Neural cell (in vitro differentiated cells): ENCODE measurements at regions not wholly inside any gene's neighbourhood (a gene's known extent, or its start where the extent isn't known, plus 50 kb on each side); places are given as distances from the start of the nearest gene placed in this dataset.

Experiments used
- CTCF ChIP-seq: fragments of 450-650 bp; IDR thresholded peaks from 2 replicates; pipeline ENCODE4 v1.5.1; 2014; ENCODE audit warnings: antibody characterized with exemption, mild to moderate bottlenecking, moderate library complexity; ENCODE audit not compliant: poor library complexity, severe bottlenecking
- EP300 ChIP-seq: fragments of 450-650 bp; conservative IDR thresholded peaks from 2 replicates; pipeline ENCODE4 v1.6.1; 2014; ENCODE audit warnings: antibody characterized with exemption, mild to moderate bottlenecking, moderate library complexity; ENCODE audit not compliant: poor library complexity, severe bottlenecking
- EZH2 ChIP-seq: fragments of 200-600, 300-800 bp; shearing (Covaris generic), sonication (generic); IDR thresholded peaks from 2 replicates; pipeline ENCODE4 v1.6.1; 2014; ENCODE audit warnings: antibody characterized with exemption, low read length, borderline replicate concordance, mild to moderate bottlenecking; ENCODE audit not compliant: insufficient read depth, poor library complexity, severe bottlenecking
- POLR2AphosphoS5 ChIP-seq: IDR thresholded peaks from 2 replicates; pipeline ENCODE4 v1.6.1; 2012
- SMC3 ChIP-seq: fragments of 450-650 bp; conservative IDR thresholded peaks from 2 replicates; pipeline ENCODE4 v1.6.1; 2014; ENCODE audit warnings: antibody characterized with exemption, mild to moderate bottlenecking, moderate library complexity; ENCODE audit not compliant: poor library complexity
- TAF1 ChIP-seq: IDR thresholded peaks from 2 replicates; pipeline ENCODE4 v1.6.1; 2012; ENCODE audit warnings: low read depth

GRCh38 chr2:146265656-146266055 is 1579.2 kb upstream of the ACVR2A start:
- TF ChIP-seq CTCF (no peak), TAF1 (no peak), EP300 (no peak), EZH2 (no peak), POLR2AphosphoS5 (no peak), SMC3 (no peak)
